ENCODE measurements at regions not wholly inside any gene's neighbourhood (a gene's known extent, or its start where the extent isn't known, plus 50 kb on each side); places are given as distances from the start of the nearest gene placed in this dataset.

DNA sequence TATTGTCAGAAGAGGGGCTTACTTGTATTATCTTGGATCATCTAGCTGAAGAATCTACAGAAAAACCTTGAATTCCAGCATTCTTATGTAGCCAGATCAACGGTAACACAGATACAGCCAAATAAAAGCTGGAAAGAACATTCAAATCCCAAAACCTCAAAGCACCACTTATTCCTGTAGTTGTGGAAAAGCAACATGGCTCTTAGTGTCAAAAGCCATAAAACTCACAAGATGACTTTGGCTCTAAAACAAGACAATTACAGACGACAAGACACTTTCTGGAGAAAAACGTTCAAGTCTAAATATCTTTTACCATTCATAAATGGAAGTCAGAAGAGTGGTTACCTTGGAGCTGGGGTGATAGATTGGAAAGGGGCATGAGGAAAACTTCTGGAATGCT is 173.0 kb downstream of the HERPUD2 start (continued):
- TF ChIP-seq RUNX1 (IDR thresholded peaks at IDR 0.05; ENCODE audit: low read depth) (no peak), SUPT5H (IDR thresholded peaks at IDR 0.05) (no peak), TAF15 (IDR thresholded peaks at IDR 0.05; ENCODE audit: low read depth, low read length) (no peak), ZNF699 (CRISPR knock-in tag; IDR thresholded peaks at IDR 0.05; ENCODE audit: insufficient replicate concordance) (no peak), NFXL1 (CRISPR knock-in tag; IDR thresholded peaks at IDR 0.05) (no peak), ZSCAN29 (IDR thresholded peaks at IDR 0.05) (no peak)
- TF ChIP-seq, protein P1, sequence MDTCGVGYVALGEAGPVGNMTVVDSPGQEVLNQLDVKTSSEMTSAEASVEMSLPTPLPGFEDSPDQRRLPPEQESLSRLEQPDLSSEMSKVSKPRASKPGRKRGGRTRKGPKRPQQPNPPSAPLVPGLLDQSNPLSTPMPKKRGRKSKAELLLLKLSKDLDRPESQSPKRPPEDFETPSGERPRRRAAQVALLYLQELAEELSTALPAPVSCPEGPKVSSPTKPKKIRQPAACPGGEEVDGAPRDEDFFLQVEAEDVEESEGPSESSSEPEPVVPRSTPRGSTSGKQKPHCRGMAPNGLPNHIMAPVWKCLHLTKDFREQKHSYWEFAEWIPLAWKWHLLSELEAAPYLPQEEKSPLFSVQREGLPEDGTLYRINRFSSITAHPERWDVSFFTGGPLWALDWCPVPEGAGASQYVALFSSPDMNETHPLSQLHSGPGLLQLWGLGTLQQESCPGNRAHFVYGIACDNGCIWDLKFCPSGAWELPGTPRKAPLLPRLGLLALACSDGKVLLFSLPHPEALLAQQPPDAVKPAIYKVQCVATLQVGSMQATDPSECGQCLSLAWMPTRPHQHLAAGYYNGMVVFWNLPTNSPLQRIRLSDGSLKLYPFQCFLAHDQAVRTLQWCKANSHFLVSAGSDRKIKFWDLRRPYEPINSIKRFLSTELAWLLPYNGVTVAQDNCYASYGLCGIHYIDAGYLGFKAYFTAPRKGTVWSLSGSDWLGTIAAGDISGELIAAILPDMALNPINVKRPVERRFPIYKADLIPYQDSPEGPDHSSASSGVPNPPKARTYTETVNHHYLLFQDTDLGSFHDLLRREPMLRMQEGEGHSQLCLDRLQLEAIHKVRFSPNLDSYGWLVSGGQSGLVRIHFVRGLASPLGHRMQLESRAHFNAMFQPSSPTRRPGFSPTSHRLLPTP (IDR thresholded peaks at IDR 0.05; ENCODE audit: borderline replicate concordance, extremely low read depth, insufficient read length): no peak

DNA sequence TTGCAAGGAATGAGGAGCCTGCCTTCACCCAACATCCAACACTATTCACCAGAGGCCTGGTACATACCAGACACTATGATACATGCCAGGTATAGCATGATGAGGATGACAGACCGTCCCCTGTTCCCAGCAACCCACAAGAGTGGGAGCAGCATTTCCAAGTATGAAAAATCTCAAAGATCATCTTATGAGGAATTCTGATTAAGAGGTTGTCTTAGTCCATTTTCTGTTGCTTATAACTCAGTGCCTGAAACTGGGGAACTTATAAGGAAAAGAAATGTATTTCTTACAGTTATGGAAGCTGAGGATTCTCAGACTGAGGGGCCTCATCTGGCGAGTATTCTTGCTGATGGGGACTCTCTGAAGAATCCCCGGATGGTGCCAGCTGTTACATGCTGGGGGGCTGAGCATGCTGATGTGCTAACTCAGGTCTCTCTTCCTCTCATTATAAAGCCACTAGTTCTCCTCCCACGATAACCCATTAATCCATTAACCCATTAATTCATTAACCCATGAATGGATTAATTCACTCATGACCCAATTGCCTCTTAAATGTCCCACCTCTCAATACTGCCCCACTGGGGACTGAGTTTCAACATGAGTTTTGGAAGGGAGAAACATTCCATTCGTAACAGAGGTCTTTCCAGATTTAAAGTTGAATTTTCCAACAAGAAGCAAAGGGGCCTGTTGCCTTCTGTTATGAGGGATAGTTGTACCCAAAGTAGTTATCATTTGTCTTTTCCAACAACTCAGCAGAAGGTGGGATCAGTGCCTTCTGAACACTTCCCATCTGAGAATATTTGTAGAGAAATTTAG is 173.9 kb downstream of the HERPUD2 start:
- BruUV-seq (replicated peaks): no TSS peak
- Histone ChIP-seq H3K9ac (ENCODE audit: insufficient read depth in 1 of 2, low read depth in 2 of 2, low read length in 2 of 2) (no peak overlapping the region), H2AFZ (ENCODE audit: low read depth, low read length) (no peak overlapping the region), H3K9me1 (ENCODE audit: control insufficient read depth, insufficient read depth, low read length) (no peaks in the 10 kb centered on the region), H3K27ac (ENCODE audit: extremely low read depth, low read depth, low read length) (no peak overlapping the region), H3K9me3 (replicated peaks; ENCODE audit: control insufficient read depth, insufficient read depth, low read depth, low read length) (no peaks in the 10 kb centered on the region), H4K20me1 (replicated peaks; ENCODE audit: control insufficient read depth, insufficient read depth, low read length) (no peaks in the 10 kb centered on the region), H3K27me3 (ENCODE audit: control insufficient read depth in 2 of 2, insufficient read depth in 2 of 2, low read length in 2 of 2) (no peaks in the 10 kb centered on the region), H3K79me2 (ENCODE audit: control insufficient read depth, insufficient read depth, low read length) (no peaks in the 10 kb centered on the region), H3K4me1 (replicated peaks in 1 of 2; ENCODE audit: control insufficient read depth in 2 of 2, insufficient read depth in 2 of 2, low read length in 2 of 2) (no peaks in the 10 kb centered on the region), H3K4me3 (no peak overlapping the region), H3K36me3 (ENCODE audit: control insufficient read depth, insufficient read depth, low read length) (no peaks in the 10 kb centered on the region), H3K4me2 (ENCODE audit: insufficient read depth, low read length) (no peak overlapping the region)
- ATAC-seq (no peak), FAIRE-seq (no peak), DNase-seq (ENCODE audit: extremely low read depth in 1 of 4, low spot score in 3 of 4) (no peak)
- in situ Hi-C loops (cut with MboI): no loop called here
- CTCF ChIA-PET (ENCODE audit: low intra/inter-chr PET ratio): interaction anchor here (0.6 kb wide), 1 partner anchor 1764 kb away, joined by 3 read pairs; no protein-coding TSS in a partner anchor
- 5% methylated on average over 5 of the region's 5 CpGs for WGBS (ENCODE audit: insufficient coverage, low coverage, missing lambda C conversion rate)
- POLR2A ChIA-PET: no interaction called here
- TF ChIP-seq MTA2 (IDR thresholded peaks at IDR 0.05; ENCODE audit: low read depth): no peak
- TF ChIP-seq POLR2G (IDR thresholded peaks at IDR 0.05; ENCODE audit: low read depth, low read length): no peak
- no peak for TF ChIP-seq SMAD2 (IDR thresholded peaks at IDR 0.05; ENCODE audit: low read depth, low read length)
- TF ChIP-seq NCOA4 (IDR thresholded peaks at IDR 0.05; ENCODE audit: partially characterized antibody): no peak
- TF ChIP-seq, protein P2, sequence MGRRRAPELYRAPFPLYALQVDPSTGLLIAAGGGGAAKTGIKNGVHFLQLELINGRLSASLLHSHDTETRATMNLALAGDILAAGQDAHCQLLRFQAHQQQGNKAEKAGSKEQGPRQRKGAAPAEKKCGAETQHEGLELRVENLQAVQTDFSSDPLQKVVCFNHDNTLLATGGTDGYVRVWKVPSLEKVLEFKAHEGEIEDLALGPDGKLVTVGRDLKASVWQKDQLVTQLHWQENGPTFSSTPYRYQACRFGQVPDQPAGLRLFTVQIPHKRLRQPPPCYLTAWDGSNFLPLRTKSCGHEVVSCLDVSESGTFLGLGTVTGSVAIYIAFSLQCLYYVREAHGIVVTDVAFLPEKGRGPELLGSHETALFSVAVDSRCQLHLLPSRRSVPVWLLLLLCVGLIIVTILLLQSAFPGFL (CRISPR knock-in tag; IDR thresholded peaks at IDR 0.05): no peak
- TF ChIP-seq SAP30 (IDR thresholded peaks at IDR 0.05; ENCODE audit: borderline replicate concordance, insufficient read depth, low read depth, low read length, poor library complexity, severe bottlenecking): no peak
- no peak for TF ChIP-seq ZNF436 (CRISPR knock-in tag; IDR thresholded peaks at IDR 0.05)
- no peak for TF ChIP-seq MIER1 (IDR thresholded peaks at IDR 0.05; ENCODE audit: low read depth)
- intact Hi-C loops (cut with micrococcal nuclease): loop anchor here (1.0 to 10.0 kb wide), 2 partner anchors 96 to 466 kb away; no protein-coding TSS in a partner anchor
